Gastroesophageal sphincter (tissue), 4 donors: ENCODE measurements at regions not wholly inside any gene's neighbourhood (a gene's known extent, or its start where the extent isn't known, plus 50 kb on each side); places are given as distances from the start of the nearest gene placed in this dataset.

Source experiments
- ATAC-seq: fragments of 150-250 bp; one replicate; pipeline ENCODE4 v1.9.1; 2016; ENCODE audit warnings: mild to moderate bottlenecking, moderate library complexity
- H3K27ac ChIP-seq, 4 donors: fragments of 200-600 bp; sonication (generic) in 3 of 4; 1 replicate in 3 of 4; 2 replicates in 1 of 4; pipeline ENCODE4 v1.5.1; 2016 to 2019
- H3K27me3 ChIP-seq: fragments of 200-600 bp; sonication (generic); one replicate; pipeline ENCODE4 v1.5.1; 2019
- H3K36me3 ChIP-seq, 2 donors: fragments of 200-600 bp; sonication (generic); one replicate each; pipeline ENCODE4 v1.5.1; 2019; ENCODE audit warnings: control low read depth in 1 of 2
- H3K4me1 ChIP-seq, 3 donors: fragments of 200-600 bp; sonication (generic); 1 replicate in 2 of 3; 2 replicates in 1 of 3; pipeline ENCODE4 v1.5.1; 2016 to 2019; ENCODE audit warnings: control low read depth in 2 of 3
- H3K4me3 ChIP-seq, 2 donors: fragments of 200-600 bp; sonication (generic); one replicate each; pipeline ENCODE4 v1.5.1; 2019; ENCODE audit warnings: mild to moderate bottlenecking in 1 of 2, moderate library complexity in 1 of 2
- H3K9me3 ChIP-seq, 3 donors: fragments of 200-600 bp; sonication (generic); one replicate each; pipeline ENCODE4 v1.5.1; 2017 to 2019; ENCODE audit warnings: control low read depth in 2 of 3
- CTCF ChIP-seq, 4 experiments: fragments of 200-600 bp in 2 of 4; fragments of 450-650 bp in 2 of 4; sonication (generic) in 1 of 4; IDR thresholded peaks; one replicate each; pipeline ENCODE4 v1.5.1; 2017 to 2019; ENCODE audit warnings: antibody characterized with exemption in 4 of 4, mild to moderate bottlenecking in 2 of 4, moderate library complexity in 2 of 4
- EP300 ChIP-seq: sonication (generic); formaldehyde crosslinking; IDR thresholded peaks from one replicate; pipeline ENCODE4 v1.6.1; 2017; ENCODE audit warnings: antibody characterized with exemption, mild to moderate bottlenecking
- POLR2A ChIP-seq, 2 donors: fragments of 450-650 bp; IDR thresholded peaks; one replicate each; pipeline ENCODE4 v1.6.1; 2017; ENCODE audit warnings: antibody characterized with exemption in 2 of 2, mild to moderate bottlenecking in 2 of 2, moderate library complexity in 1 of 2
- POLR2AphosphoS5 ChIP-seq: sonication (generic); formaldehyde crosslinking; IDR thresholded peaks from one replicate; pipeline ENCODE4 v1.6.1; 2017; ENCODE audit warnings: antibody characterized with exemption
- WGBS, 2 donors: methylation state at CpG; one replicate each; pipeline ENCODE4 v1.1.5; 2018; ENCODE audit warnings: low coverage in 1 of 2; 5-methylcytosine and 5-hydroxymethylcytosine counted together

GRCh38 chr1:194535369-194535768, 1349.0 kb upstream of the B3GALT2 start:
- Histone ChIP-seq H3K36me3 (no peaks in the 10 kb centered on the region), H3K4me1 (no peaks in the 10 kb centered on the region), H3K27ac (no peak overlapping the region), H3K4me3 (no peak overlapping the region), H3K9me3 (no peaks in the 10 kb centered on the region), H3K27me3 (no peaks in the 10 kb centered on the region)
- 56 to 60% methylated on average over 1 to 5 of the region's 6 CpGs for WGBS, 2 donors
- ATAC-seq, result no peak
- no peak for TF ChIP-seq POLR2A (IDR thresholded peaks at IDR 0.05)
- no peak for TF ChIP-seq CTCF (IDR thresholded peaks at IDR 0.05)
- no peak for TF ChIP-seq POLR2AphosphoS5
- TF ChIP-seq EP300, result no peak

- no peaks in the 10 kb centered on the region for H3K36me3 ChIP-seq
- H3K27me3 ChIP-seq, result no peaks in the 10 kb centered on the region
- no peak overlapping the region for H3K4me3 ChIP-seq
- no peak overlapping the region for H3K27ac ChIP-seq
- no peaks in the 10 kb centered on the region for H3K9me3 ChIP-seq
- ATAC-seq, result no peak
- H3K4me1 ChIP-seq, result no peaks in the 10 kb centered on the region
- WGBS, 2 donors, result 72 to 77% methylated on average over 6 of the region's 6 CpGs
- TF ChIP-seq EP300 (no peak), CTCF (IDR thresholded peaks at IDR 0.05) (no peak), POLR2AphosphoS5 (no peak), POLR2A (IDR thresholded peaks at IDR 0.05) (no peak)
These were observed 1348.4 kb upstream of the B3GALT2 start for GRCh38 chr1:194534784-194535183.

- H3K27ac ChIP-seq, result no peak overlapping the region
- H3K9me3 ChIP-seq, result no peaks in the 10 kb centered on the region
- no peak for TF ChIP-seq POLR2AphosphoS5
- TF ChIP-seq EP300, result no peak
- no peak for TF ChIP-seq POLR2A (IDR thresholded peaks at IDR 0.05)
- TF ChIP-seq CTCF (IDR thresholded peaks at IDR 0.05), result no peak
- 50 to 68% methylated on average over 1 to 2 of the region's 2 CpGs for WGBS, 2 donors
- no peaks in the 10 kb centered on the region for H3K36me3 ChIP-seq
- no peaks in the 10 kb centered on the region for H3K4me1 ChIP-seq
- no peaks in the 10 kb centered on the region for H3K27me3 ChIP-seq
- H3K4me3 ChIP-seq, result no peak overlapping the region
- no peak for ATAC-seq
These were observed 1347.2 kb upstream of the B3GALT2 start for GRCh38 chr1:194533641-194534040.

- ATAC-seq, result no peak
These were observed 1331.2 kb upstream of the B3GALT2 start for GRCh38 chr1:194517567-194517966.

More at GRCh38 chr1:194517567-194517966, 1331.2 kb upstream of the B3GALT2 start:
- Histone ChIP-seq H3K27me3 (no peaks in the 10 kb centered on the region), H3K27ac (no peak overlapping the region), H3K36me3 (no peaks in the 10 kb centered on the region), H3K4me1 (no peaks in the 10 kb centered on the region), H3K4me3 (no peak overlapping the region), H3K9me3 (no peaks in the 10 kb centered on the region)
- 84 to 85% methylated on average over 3 of the region's 3 CpGs for WGBS, 2 donors
- TF ChIP-seq EP300, result no peak
- no peak for TF ChIP-seq CTCF (IDR thresholded peaks at IDR 0.05)
- TF ChIP-seq POLR2AphosphoS5, result no peak
- no peak for TF ChIP-seq POLR2A (IDR thresholded peaks at IDR 0.05)
